GM19467 (cell line): ENCODE measurements at regions not wholly inside any gene's neighbourhood (a gene's known extent, or its start where the extent isn't known, plus 50 kb on each side); places are given as distances from the start of the nearest gene placed in this dataset.

ENCODE experiments used
- ATAC-seq: cut with Tn5 transposase; IDR thresholded peaks from one replicate; pipeline ENCODE4 v1.9.1; 2021; ENCODE audit warnings: mild to moderate bottlenecking, moderate library complexity; ENCODE audit not compliant: unreplicated experiment

DNA sequence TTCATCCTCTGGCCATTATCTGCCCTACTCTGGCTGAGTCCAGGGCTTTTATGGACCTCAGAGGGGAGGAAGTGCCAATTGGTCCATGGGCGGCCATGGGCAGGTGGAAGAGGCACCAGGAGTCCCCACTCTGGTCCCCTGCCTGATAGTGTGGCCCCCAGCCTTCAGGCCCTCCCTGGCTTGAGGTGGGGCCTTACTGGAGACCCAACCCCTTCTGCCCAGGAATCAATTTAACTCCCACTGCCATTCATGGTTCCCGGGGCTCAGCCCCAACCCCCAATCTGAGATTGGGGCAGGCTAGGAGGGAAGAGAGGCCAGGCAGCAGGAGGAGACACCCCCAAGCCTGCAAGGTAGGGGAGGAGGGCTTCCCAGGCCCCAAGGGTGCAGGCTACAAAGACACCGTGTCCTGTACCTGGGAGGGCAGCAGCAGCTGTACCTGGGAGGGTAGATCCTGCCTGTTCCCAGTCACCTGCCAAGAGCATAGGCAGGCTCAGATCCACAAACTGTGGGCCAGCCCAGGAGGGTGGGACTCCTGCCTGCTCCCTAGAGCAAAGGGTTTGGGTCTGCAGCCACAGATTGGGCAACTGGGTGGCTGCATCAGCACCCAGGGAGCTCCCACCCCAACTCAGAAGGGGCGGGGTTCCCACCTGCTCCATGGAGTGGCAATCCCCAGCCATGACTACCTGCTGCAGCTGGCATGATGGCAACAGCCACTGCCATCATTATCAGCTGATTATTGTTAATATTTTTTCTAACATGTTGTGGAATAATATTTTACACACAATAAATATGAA lies 1044.1 kb upstream of the B3GALT2 start:
- no peak for ATAC-seq

DNA sequence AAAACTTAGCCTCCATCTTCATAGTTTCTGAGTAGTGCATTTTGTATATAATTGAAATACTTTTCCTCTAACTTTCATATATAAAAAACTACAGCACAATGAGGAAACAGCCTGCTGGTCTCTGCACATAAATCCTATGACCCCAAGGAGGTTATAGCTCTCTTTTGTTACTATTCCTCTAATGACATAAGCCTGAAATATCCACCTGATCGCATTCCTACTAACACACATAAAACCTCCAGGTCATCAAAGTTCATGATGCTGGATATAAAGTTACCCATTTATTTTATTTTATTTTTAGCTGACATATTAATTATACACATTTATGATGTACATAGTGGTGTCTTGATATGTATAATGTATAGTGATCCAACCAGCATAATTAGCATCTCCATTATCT lies 1042.0 kb upstream of the B3GALT2 start:
- ATAC-seq: no peak

DNA sequence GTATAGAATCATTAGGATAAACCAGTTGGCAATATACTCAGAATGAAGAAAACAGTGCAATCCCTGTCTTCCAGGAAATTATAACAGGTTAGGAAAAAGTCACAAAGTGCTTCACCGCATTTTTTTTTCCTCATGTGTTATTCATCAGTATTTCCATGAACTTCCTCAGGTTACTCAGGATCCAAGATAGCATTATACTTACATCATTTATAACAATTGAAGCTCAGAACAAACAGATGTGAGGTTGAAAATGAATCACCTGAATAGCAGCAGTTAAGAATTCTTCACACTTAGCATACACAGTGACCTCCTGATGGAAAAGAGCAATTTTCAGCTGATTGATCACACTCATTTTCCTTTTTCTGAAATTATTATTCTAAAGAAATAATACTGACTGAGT lies 1040.7 kb upstream of the B3GALT2 start:
- ATAC-seq: no peak

DNA sequence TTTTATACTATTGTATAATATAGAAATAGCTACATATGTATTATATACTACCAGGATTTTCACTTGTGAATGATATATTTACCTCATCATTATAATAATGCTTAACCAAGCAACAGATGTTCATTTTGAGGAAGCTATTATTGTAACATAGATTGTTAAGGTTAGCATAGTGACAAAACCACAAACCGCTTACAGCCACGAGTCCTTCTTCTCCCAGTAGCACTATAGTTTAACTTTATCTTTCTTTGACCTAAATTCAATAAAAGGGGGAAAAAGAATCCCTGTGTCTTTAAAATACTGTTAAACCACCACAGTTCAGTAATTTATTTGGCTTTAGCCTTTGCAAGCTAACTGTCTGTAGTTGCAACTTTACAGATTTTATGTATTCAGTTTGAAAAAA lies 1039.4 kb upstream of the B3GALT2 start:
- peak; percentile 96 for ATAC-seq

DNA sequence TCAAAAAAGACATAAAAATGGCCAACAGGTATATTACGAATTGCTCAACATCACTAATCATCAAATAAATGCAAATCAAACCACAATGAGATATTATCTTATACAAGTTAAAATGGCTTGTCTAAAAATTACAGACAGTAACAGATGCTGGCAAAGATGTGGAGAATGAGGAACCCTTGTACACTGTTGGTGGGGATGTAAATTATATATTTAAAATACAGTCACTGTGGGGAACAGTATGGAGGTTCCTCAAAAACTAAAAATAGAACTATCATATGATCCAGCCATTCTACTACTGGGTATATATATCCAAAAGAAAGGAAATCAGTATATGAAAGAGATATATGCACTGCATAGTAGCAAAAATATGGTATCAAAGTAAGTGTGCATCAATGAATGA lies 1037.2 kb upstream of the B3GALT2 start:
- ATAC-seq: no peak

DNA sequence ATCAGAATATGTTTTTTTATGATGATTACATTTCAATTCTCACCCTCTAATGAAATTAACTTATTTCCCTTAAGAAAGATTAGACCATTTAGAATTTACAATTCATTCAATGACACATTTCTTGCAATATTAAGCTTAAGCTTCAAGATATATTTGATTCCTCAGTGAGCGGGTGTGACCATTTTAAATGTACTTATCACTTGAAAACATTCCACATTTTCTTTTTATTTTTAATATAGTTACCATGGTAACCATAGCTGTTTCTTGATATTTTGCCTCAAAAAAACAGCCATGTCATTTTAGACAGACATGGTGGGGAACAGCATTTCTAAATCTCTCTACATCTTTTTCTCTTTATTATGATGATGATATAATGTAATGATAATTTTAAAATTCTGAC lies 1029.0 kb upstream of the B3GALT2 start:
- no peak for ATAC-seq

DNA sequence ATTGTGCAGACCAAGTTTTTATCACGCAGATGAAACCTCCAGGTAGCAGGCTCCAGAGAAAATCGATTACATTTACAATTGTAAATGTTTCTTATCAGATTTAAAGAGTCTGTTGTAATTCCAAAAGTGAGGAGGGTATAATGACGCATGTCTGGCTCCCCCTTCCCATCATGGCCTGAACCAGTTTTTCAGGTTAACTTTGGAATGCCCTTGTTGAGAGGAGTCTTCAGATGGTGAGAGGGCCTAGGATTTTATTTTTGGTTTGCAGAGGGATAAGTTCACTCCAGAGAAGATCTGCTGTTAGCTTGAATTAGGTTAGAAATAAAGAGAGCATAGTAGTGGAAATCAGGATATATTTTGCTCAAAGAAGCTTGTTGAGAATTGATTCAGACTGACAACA lies 1028.3 kb upstream of the B3GALT2 start:
- ATAC-seq: no peak

DNA sequence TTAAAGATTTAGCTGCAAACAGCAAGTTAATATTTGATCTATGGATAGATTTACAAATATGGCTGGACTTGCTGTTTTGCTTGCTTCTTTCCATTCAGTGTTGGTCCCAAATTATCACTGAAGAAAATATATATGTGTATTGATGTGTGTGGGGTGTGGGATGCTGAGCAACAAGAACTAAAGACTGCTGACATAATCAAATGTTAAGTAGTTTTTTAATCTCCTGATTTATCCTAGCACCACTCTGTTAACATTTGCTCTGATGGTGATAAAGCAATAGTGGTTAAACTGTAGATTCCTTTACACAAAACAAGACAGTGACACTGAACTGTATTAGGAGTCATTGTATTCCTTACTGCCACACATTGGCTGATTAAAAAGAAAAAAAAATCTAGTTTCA lies 1023.5 kb upstream of the B3GALT2 start:
- ATAC-seq: no peak

DNA sequence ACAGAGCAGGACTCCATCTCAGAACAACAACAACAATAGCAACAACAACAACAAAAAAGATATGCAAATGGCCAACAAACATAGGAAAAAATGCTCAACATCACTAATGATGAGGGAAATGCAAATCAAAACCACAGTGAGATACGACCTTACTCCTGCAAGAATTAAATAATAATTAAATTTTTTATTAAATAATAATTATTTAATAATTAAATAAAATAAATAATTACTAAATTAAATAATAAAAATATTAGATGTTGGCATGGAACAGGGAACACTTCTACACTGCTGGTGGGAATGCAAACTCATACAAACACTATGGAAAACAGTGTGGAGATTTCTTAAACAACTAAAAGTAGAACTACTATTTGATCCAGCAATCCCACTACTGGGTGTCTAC lies 1022.3 kb upstream of the B3GALT2 start:
- no peak for ATAC-seq

DNA sequence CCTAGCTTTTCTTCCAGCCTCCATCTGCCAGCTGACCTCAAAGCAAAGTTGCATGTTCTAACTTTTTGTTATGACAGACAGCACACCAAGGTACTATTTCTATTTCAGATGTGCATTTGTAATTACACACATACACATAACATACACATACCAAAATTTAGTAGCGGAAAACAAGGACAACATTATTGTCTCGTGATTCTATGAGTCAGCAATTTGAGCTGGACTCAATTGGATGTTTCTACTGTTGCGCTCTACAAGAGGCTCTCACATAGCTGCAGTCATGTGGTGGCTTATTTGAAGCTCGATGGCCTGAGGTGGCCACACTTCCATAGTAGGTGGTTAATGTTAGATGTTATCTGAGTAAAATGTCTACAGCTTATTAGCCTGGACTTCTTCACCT lies 1010.1 kb upstream of the B3GALT2 start:
- no peak for ATAC-seq

DNA sequence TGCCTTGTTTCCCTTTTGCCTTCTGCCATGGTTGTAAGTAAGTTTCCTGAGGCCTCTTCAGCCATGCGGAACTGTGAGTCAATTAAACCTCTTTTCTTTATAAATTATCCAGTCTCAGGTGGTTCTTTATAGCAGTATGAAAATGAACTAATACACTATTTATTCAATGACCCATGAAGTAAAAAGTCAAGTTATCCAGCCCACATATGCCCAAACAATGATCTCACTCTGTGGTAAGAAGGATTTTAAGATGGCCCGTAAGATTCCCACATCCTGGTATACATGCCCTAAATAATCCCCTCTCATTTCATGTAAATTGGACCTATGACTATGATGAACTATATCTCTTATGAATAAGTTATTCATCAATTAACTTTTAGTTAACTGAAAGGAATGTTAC lies 1008.3 kb upstream of the B3GALT2 start:
- ATAC-seq: no peak

DNA sequence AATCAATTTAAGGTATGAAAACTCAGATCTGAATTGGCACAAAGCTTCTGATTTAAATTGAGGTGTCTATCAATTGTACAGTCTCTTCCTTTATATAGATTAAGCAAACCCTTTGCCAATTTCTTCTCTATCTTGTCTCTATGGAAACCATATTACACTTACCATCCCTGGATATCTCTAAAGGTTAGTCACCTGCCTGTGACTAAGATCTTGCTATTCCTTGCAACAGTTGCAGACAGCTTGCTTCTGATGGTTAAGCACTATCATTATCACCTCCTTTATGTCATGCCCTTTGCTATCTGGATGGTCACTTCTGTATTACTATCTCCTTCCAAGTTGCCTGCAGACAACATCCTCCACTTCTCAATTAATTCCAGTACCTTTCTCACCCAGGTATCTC lies 998.6 kb upstream of the B3GALT2 start:
- no peak for ATAC-seq

DNA sequence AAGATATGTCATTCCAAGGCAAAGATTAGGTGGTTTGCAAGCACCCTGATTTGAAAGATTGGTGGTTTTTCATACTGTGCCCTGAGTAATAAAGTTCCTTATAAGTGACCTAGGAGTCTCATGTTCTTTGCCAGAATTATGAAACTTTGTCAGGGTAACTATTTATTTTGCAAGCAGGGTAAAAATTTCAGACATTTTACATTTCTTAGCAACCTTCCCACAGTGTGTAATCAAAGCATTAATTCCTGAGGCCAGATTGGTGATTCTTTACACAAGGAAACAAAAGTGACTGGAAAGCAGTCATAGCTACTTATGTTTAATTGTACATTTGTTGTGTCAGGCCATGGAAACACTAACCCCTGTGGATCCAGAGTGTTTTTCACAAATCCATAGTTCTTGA lies 998.0 kb upstream of the B3GALT2 start:
- ATAC-seq: no peak

DNA sequence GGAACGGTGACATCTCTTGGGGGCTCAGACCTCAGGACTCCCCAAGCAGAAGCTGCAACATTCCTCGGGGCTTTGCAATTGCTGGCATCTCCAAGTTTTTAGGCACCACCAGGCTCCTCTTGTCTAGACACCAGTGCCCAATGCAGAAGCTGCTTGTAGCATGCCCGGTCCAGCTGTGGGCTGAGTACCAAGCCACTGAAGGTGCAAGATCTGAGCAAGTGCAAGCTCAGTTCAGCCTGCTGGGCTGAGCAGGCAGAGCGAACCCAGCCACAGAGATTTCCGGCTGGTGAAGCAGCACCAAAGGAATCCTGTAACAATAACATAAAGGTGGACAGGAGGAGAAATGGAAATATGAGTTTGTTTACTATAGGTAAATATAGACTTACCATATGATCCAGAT lies 995.4 kb upstream of the B3GALT2 start:
- no peak for ATAC-seq

DNA sequence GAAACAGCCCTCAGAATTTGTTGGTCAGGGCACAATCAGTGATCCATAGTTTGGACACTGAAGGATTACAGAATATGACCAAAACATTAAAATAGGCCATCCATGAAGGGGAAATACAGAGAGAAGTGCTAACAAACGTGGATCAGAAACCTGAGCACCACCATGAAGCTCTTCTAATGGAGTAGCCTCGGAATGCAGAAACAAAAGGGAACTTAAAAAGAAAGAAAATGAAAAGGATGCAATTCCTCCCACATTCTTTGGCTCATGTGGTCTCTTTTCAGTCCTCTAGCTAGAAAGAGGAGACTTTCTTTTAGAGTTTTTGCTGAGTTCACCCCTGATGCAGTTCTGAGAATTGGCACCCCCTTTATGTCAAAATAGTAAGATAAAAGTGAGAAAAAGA lies 989.8 kb upstream of the B3GALT2 start:
- ATAC-seq: no peak

DNA sequence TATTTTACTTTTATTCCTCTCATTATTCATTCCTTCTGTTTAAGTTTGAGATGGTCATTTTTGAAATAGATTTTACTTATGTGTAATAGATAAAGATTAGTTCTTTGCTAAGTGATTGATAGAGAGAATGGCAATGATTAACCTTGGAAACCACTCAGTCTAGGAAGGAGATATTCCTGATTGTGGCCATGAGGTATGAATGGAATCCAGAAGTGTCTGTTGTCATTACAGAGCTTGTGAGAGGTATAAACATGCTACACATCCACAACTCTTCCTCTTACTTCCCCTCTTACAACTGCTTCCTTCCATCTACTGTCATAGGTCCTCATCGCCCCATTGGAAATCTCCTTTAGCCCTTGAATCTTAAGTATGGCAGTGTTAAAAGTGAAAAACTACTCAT lies 988.8 kb upstream of the B3GALT2 start:
- no peak for ATAC-seq

DNA sequence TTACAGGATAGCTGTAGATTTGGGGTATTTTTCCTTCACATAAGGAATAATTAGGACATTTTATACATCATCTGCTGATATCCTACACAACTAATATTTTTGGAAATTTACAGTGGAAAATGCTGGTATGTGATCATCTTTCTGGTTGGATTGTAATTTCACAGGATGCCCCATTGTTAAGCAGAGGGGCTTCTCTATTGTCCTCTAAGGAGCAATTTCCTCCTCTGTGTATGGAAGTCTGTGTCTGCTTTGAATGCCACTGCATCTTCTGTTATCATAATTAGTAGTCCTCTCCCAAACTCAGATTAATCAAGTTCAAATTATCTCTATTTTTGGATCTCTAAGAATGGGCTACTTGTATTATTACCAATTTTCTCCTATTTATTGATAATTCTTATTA lies 988.1 kb upstream of the B3GALT2 start:
- no peak for ATAC-seq

DNA sequence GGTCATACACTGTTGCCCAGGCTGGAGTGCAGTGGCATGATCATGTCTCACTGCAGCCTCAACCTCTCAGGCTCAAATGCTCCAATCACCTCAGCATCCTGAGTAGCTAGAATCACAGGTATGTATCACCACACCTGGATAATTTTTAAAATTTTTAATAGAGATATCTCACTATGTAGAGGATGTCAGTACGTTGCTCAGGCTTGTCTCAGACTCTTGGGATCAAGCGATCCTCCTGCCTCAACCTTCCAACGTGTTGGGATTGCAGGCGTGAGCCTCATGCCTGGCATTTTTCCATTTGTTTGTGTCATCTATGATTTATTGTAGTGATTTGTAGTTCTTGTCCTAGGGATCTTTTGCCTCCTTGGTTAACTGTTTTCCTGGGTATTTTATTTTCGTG lies 985.2 kb upstream of the B3GALT2 start:
- no peak for ATAC-seq

DNA sequence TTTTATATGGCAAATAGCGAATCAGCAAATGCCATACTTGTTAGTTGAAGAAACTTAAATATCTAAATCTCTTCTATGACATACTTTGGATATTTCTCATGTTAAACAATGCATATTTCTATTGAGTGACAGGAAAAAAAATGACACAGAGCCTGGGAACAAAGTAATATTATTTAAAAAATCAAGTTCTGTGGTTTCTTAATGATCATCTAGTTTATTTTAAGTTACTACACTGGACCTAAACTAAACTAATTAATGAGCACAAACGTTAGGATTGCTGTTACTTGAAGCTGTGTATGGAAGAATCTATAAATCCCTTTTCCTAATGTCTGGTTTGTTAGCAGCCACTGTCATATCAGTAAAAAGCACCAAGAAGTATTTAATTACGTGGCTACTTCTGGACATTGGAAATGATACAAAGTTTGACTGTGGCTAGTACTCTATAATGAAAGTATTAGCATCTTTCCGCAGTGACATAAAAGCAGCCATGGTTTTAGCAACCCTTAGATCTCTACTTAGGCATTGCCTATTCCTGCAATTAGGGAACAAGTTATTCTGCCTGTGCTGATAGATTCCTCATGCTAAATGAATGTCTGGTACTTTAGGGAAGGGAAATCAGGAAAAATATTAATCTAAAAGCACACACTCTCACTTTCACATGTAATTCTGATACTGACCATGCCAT lies 981.7 kb upstream of the B3GALT2 start:
- no peak for ATAC-seq

DNA sequence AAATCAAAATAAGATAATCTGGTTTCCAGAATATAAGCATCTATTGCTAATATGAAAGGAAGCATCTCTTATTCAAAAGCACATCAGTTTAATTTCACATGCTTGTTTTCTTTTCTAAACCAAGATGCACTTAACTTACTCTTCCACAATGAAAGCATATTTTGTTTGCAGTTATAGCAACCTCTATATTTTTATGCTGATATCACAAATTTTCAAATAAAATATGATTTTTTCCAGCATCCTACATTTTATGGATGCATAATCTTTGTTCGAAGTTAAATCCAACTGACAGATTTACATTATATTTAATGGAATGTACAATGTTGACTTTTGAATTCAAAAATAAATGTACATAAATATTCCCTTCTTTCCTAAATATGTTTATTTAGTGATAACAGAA lies 978.3 kb upstream of the B3GALT2 start:
- ATAC-seq: no peak

DNA sequence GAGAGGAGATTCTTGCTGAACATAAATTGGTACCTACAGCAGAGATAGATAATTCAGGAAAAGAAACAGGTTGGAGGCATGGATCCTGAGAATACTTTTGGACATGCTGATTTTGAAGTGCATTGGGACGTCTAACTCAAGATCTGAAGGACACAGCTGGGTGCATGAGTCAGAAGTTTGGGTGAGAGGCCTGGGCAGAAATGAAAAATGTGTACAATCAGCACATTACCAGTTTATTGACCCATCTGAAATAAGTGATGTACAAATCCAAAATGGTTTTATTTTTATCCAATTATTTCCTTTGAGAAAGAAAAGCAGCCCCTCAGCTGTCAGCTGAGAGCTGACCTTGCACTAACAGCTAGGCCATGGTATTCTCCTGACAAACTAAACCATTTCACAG lies 975.2 kb upstream of the B3GALT2 start:
- ATAC-seq: no peak

DNA sequence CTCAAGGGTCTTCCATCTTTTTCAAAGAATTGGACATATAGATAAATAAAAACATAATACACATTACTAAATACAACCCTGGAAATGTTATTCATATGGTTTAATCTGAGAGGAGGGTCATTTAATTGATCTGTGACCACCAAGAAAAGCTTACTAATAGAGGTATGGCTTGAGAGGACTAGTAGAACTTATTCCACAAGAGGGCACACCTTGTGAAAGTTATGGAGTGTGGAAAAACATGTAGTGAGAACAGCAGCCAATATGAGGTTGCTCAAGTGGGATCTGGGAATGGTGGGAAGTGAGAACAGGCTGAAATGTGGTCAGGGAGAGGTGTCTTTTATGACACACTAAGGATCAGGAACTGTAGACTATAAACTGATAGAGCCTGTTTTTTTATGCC lies 973.5 kb upstream of the B3GALT2 start:
- ATAC-seq: no peak

DNA sequence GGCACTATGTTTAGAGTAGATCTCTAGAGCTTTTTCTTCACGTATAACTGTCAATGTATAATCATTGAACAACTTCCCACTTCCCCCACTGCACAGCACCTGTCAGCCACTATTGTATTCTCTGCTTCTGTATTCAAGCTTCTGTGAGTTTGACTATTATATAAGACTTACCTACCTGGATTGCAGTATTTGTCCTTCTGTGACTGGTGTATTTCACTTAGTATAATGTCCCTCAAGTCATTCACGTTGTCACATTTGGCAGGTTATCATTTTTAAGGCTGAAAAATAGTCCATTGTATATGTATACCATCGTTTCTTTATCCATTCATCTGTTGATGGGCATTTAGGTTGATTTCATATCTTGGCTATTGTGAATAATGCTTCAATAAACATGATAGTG lies 969.5 kb upstream of the B3GALT2 start:
- ATAC-seq: no peak
